ENCODE measurements at regions not wholly inside any gene's neighbourhood (a gene's known extent, or its start where the extent isn't known, plus 50 kb on each side); places are given as distances from the start of the nearest gene placed in this dataset.
A peak's percentile ranks its signal among the peaks of the same experiment; 100 is the strongest.

DNA sequence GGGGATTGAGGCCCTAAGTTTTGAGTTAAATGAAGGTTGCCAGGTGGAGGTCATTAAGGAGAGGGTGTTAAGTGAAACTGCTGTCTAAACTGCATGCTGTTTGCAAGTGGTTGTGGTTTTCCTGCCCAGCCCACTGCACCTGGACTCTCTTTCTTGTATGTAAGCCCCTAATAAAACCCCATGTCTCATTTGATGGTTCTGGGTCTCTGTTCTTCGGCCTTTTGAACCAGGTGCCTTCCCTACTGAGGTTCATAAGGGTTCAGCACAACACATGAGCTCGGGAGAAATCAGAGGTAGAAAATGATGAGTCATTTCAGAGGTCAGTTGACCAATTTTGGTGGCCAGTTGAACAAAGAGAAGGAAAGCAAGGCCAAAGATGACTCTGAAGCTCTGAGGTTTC, 382.5 kb downstream of the RPS29 start:
- intact Hi-C loops (cut with DNase I): no loop called here
- no peak for ATAC-seq
- Histone ChIP-seq H3K4me3 (no peak overlapping the region), H3K27ac (no peak overlapping the region), H3K4me1 (no peaks in the 10 kb centered on the region), H3K27me3 (ENCODE audit: insufficient read depth in 3 of 3, low read length in 2 of 3) (no peaks in the 10 kb centered on the region), H3K9me3 (no peaks in the 10 kb centered on the region), H3K36me3 (ENCODE audit: insufficient read depth in 1 of 2, low read depth in 1 of 2) (no peaks in the 10 kb centered on the region)
- no peak for DNase-seq
- 65 to 81% (median 66%) methylated on average over 2 of the region's 2 CpGs for WGBS, 3 donors
- TF ChIP-seq, protein P1, sequence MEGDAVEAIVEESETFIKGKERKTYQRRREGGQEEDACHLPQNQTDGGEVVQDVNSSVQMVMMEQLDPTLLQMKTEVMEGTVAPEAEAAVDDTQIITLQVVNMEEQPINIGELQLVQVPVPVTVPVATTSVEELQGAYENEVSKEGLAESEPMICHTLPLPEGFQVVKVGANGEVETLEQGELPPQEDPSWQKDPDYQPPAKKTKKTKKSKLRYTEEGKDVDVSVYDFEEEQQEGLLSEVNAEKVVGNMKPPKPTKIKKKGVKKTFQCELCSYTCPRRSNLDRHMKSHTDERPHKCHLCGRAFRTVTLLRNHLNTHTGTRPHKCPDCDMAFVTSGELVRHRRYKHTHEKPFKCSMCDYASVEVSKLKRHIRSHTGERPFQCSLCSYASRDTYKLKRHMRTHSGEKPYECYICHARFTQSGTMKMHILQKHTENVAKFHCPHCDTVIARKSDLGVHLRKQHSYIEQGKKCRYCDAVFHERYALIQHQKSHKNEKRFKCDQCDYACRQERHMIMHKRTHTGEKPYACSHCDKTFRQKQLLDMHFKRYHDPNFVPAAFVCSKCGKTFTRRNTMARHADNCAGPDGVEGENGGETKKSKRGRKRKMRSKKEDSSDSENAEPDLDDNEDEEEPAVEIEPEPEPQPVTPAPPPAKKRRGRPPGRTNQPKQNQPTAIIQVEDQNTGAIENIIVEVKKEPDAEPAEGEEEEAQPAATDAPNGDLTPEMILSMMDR (IDR thresholded peaks at IDR 0.05): no peak

DNA sequence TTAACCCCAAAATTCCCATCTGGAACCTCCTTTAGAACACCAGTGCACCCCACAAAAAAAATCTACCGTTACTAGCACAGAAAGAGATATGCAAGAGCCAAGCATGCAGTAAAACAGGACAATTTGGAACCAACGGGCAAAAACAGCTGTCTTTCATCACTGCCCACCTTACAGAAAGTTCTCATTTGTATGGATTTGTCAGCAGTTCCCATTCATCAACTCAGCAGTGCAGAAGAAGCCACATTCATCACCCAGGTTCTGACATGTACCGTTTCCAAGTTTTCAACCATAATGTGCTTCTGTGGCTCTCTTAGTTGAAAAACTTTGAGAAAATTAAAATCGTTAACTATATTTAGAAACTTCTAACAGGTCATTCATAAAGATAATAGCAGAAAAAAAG, 387.0 kb downstream of the RPS29 start:
- Histone ChIP-seq H3K27me3 (ENCODE audit: insufficient read depth in 3 of 3, low read length in 2 of 3) (no peaks in the 10 kb centered on the region), H3K36me3 (ENCODE audit: insufficient read depth in 1 of 2, low read depth in 1 of 2) (no peaks in the 10 kb centered on the region), H3K4me3 (no peak overlapping the region), H3K9me3 (no peaks in the 10 kb centered on the region), H3K27ac (no peak overlapping the region), H3K4me1 (no peaks in the 10 kb centered on the region)
- intact Hi-C loops (cut with DNase I): no loop called here
- ATAC-seq (no peak), DNase-seq (no peak)
- TF ChIP-seq, protein P1 (IDR thresholded peaks at IDR 0.05): no peak
- WGBS, 3 donors: 56 to 58% (median 58%) methylated on average over 4 of the region's 4 CpGs

DNA sequence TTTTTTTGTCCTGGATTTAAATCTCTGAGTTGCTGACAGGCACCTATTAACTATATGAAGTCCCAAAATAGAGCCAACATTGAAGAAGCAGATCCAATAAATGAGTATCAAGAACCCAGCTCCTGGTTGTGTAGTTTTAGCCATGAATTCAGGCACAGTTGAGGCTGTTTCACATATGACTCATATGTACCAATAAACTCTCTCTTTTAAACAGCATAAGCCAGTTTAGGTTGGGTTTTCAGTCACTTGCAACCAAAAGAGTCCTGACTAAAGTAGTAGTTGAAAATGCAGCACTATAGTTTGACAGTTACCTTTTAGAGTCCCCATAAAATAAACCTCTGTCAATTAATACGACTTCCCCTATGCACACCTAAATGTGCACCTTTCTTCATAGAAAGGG, 389.9 kb downstream of the RPS29 start:
- TF ChIP-seq, protein P1 (IDR thresholded peaks at IDR 0.05): no peak
- DNase-seq: no peak
- Histone ChIP-seq H3K27me3 (ENCODE audit: insufficient read depth in 3 of 3, low read length in 2 of 3) (no peaks in the 10 kb centered on the region), H3K36me3 (ENCODE audit: insufficient read depth in 1 of 2, low read depth in 1 of 2) (no peaks in the 10 kb centered on the region), H3K9me3 (no peaks in the 10 kb centered on the region), H3K4me3 (no peak overlapping the region), H3K4me1 (no peaks in the 10 kb centered on the region), H3K27ac (no peak overlapping the region)
- no peak for ATAC-seq
- intact Hi-C loops (cut with DNase I): no loop called here
- WGBS, 3 donors: 86 to 94% (median 90%) methylated on average over 1 of the region's 1 CpG

DNA sequence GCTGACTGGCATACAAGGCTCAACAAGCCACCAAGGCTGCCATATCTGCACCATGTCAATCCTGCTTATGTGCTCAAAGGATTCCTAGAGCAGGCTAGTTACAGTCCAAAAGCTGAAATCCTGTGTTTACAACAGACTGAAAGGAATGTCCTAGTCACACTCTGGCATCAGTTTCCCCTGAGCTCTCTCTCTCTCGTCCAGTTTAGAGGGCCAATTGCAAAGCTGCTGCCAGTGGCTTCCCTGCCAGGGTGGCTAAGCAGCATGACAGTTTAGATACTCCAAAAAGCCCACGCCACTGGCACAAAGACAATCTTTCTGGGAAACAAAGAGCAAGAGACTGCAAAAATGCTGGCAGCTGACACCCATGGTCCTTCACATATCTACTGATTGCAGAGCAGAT, 392.1 kb downstream of the RPS29 start:
- Histone ChIP-seq H3K36me3 (ENCODE audit: insufficient read depth in 1 of 2, low read depth in 1 of 2) (no peaks in the 10 kb centered on the region), H3K4me3 (no peak overlapping the region), H3K27ac (no peak overlapping the region), H3K4me1 (no peaks in the 10 kb centered on the region), H3K27me3 (ENCODE audit: insufficient read depth in 3 of 3, low read length in 2 of 3) (no peaks in the 10 kb centered on the region), H3K9me3 (no peaks in the 10 kb centered on the region)
- 17 to 24% (median 23%) methylated on average over 2 of the region's 2 CpGs for WGBS, 3 donors
- intact Hi-C loops (cut with DNase I): no loop called here
- ATAC-seq: no peak
- peak in 1 of 2 donors; percentile 51 for DNase-seq
- TF ChIP-seq, protein P1 (IDR thresholded peaks at IDR 0.05): no peak

DNA sequence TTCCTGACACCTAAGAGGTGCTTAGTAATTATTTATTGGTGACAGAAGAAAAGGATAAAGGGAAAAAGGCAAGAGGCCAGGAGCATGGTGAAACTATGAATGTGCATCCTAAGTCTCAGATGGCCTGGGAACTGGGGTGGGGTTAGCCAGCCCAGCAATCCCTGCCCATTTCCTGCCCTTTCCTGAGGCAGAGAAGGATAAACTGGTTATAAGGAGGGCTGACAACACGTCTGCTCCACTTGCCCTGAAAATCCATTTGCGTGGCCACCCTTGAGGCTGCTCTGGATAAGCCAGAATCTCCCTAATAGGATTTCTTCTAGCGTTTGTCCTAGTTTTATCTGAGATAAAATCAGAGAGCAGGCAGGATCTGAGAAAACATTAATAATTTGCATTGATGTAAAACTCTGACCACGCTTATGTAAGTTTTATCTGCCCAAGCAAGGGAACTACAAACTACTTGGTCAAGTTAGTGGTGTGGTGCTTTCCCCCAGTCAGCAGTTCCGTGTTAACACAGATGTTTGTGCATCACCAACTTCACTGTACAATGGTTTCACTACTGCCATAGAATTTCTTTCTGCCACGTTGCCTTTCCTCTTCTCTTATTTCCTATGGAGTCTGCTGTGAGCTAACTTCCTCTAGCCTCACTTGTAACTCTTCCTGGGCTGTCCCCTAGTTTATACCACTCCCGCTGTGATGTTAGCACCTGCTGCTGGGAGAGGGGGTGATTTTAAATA, 392.7 kb downstream of the RPS29 start:
- DNase-seq: no peak
- ATAC-seq: no peak
- intact Hi-C loops (cut with DNase I): no loop called here
- no peaks in the 10 kb centered on the region for H3K27me3 ChIP-seq (ENCODE audit: insufficient read depth in 3 of 3, low read length in 2 of 3)
- H3K4me3 ChIP-seq: no peak overlapping the region
- no peaks in the 10 kb centered on the region for H3K9me3 ChIP-seq
- no peak overlapping the region for H3K27ac ChIP-seq
- 19 to 28% (median 22%) methylated on average over 7 of the region's 7 CpGs for WGBS, 3 donors
- TF ChIP-seq, protein P1 (IDR thresholded peaks at IDR 0.05): no peak
- H3K4me1 ChIP-seq: no peaks in the 10 kb centered on the region
- no peaks in the 10 kb centered on the region for H3K36me3 ChIP-seq (ENCODE audit: insufficient read depth in 1 of 2, low read depth in 1 of 2)

Measured in psoas muscle (tissue), 7 donors.